Skeletal muscle cell (primary cell): ENCODE measurements at regions not wholly inside any gene's neighbourhood (a gene's known extent, or its start where the extent isn't known, plus 50 kb on each side); places are given as distances from the start of the nearest gene placed in this dataset.

Experiments
- DNase-seq: peaks from one replicate; pipeline ENCODE4 v3.0.0-alpha.2; 2010; ENCODE audit warnings: low read depth
- H3K4me3 ChIP-seq: 2 replicates; pipeline ENCODE4 v1.5.1; 2011; ENCODE audit warnings: low read depth, mild to moderate bottlenecking, control low read depth, low read length, moderate library complexity

DNA sequence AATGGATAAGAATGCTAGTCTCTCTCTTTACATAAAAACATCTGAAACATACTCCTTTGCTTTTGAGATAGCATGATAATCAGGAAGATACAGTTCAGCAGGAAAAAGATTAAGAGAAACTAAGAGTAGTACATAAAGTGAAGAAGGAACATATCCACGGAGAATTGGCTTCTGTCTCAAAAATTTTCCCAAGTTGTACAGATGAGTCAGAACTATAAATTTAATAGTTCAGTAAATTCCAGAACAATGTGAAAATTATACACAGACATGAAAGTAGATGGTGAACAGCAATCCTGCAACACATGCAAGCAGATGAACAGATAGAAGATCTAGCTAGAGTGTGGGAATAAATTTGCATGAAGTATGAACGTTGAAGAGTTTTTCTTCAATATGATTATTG lies 691.4 kb upstream of the RIOK2 start:
- H3K4me3 ChIP-seq = no peak overlapping the region
- DNase-seq = peak; percentile 6

- no peak for DNase-seq
- no peak overlapping the region for H3K4me3 ChIP-seq
Measured at GRCh38 chr5:97876272-97876671, 693.2 kb upstream of the RIOK2 start.

GRCh38 chr5:97877588-97877987 lies 694.5 kb upstream of the RIOK2 start:
- DNase-seq = no peak
- H3K4me3 ChIP-seq = no peak overlapping the region

DNA sequence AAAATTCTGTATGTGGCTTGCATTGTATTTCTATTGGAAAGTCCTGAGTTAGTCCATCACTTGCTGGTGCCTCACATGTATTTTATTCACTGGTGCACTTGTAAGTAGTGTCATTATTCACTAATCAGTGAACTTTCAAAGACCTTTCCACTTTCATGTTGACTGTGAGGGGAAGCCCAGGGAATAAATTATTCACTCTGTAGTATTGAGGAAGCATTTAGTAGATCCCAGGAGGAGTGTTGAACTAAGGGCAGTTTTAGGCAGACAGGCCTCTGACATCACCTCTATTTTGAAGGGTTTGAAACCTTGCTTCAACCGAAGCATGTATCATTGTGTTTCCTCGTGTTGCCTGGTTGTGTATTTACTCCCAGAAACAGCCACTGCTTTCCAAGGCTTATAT lies 705.4 kb upstream of the RIOK2 start:
- no peak for DNase-seq
- no peak overlapping the region for H3K4me3 ChIP-seq

DNA sequence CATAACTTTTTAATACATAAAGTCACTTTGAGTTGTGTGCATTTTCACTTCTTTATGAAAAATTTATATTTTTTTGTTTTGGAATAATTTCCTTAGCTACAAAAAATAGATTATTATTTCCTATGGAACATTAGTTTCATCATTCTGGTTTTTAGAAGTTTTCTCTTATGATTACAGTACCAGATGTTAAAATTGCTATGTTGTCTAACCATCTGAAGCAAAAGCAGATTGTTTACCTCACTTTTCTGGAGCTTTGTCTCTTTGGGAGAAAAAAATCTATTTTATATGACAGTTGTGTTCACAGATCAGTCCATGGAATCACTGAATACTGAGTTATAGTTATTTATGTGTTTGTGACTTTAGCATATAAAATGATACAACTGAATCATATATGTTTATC lies 708.9 kb upstream of the RIOK2 start:
- no peak overlapping the region for H3K4me3 ChIP-seq
- DNase-seq = no peak

- no peak overlapping the region for H3K4me3 ChIP-seq
- no peak for DNase-seq
Measured at GRCh38 chr5:97903742-97904141, 720.7 kb upstream of the RIOK2 start.

DNA sequence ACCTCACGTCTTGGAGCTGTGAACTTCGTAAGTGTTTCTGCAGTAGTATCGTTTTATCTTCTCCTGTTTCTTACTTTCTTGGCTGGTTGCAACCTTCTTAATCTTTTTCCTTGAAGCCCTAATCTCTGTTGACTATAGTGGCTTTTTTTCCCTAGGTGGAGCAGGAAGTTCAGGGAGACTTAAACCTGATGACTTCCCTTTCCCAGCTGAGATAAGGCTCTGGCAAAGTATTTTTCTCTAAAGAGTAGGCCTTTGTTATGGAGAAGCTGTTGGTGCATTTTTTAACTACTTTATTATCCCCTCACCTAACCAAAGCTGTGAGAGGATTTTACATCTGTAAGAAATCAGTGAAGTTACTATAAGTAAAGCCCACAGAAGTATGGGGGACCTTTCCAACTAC lies 723.1 kb upstream of the RIOK2 start:
- H3K4me3 ChIP-seq = no peak overlapping the region
- DNase-seq = no peak

DNA sequence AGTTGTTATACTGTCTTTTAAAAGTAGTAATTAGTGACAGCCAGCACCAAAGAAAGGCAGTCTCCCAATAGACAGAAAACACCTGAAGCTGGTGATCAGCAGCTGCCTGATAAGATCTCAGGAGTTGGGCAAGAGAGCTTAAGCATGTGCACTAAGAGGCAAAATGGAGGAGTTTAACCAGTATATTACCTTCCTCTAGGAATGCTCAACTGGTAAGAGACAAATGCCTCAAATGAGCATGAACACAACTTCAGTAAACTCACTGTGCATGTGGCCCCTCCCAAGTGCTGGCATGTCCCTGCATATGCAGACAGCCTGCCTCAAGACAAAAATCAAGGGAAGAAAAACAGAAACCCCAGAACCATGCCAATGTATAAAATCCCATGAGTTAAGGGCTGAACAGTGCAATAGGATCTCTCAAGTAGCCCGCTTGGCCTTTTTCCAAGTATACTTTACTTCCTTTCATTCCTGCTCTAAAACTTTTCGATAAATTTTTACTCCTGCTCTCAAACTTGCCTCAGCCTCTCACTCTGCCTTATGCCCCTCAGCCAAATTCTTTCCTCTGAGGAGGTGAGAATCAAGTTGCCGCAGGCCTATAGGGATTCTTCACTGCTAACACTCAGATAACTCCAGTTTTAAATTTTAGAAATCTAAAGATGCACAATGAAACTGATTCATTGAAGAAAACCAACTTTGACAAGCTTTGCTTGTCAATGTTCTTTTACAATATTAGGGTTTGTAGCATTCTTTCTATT lies 724.8 kb upstream of the RIOK2 start:
- H3K4me3 ChIP-seq = no peak overlapping the region
- no peak for DNase-seq

GRCh38 chr5:97909541-97909940 lies 726.5 kb upstream of the RIOK2 start:
- no peak overlapping the region for H3K4me3 ChIP-seq
- DNase-seq = no peak

- no peak overlapping the region for H3K4me3 ChIP-seq
- DNase-seq = no peak
Measured at GRCh38 chr5:97914483-97914882, 731.4 kb upstream of the RIOK2 start.

DNA sequence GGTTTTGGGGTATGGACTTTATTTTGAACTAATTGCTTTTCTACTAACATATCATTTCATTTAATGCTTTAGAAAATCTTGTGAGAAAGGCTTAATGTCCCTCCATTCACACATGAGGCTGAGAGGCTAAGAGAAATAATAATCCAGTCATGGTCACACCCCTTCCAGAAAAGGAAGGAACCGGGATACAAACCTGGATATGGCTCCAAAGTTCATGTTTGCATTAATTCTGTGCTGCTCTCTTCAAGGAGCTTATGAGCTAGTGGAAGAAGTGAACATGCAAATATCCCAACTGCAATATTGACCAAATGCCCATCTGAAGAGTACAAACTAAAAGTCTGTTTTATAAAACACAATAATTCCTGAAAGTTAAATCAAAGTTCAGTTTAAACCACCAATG lies 732.1 kb upstream of the RIOK2 start:
- H3K4me3 ChIP-seq = no peak overlapping the region

GRCh38 chr5:97918057-97918456 lies 735.0 kb upstream of the RIOK2 start:
- H3K4me3 ChIP-seq = no peak overlapping the region
- no peak for DNase-seq

More for the DNA sequence above, 732.1 kb upstream of the RIOK2 start:
- no peak for DNase-seq

DNA sequence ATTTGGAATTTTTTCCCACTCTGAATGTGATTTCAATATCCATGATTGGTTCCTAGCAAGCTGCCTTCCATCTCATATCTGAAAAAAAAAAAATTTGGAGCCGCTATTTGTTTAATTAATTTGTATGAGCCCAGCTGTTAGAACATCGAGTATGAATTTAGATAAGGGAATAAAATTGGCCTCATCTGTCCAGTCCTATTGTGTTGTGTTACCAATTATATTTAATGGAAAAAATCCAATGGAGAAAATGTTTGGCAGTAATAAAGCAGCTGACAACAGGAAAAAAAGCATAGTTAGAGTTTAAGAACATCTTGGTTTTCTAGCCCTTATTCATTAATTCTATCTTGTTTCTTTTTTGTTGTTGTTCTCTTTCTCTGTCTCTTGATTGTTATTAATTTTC lies 735.6 kb upstream of the RIOK2 start:
- H3K4me3 ChIP-seq = no peak overlapping the region
- no peak for DNase-seq

- DNase-seq = no peak
- H3K4me3 ChIP-seq = no peak overlapping the region
Measured at GRCh38 chr5:97919719-97920118, 736.7 kb upstream of the RIOK2 start.

GRCh38 chr5:97922776-97923175 lies 739.7 kb upstream of the RIOK2 start:
- DNase-seq = no peak
- no peak overlapping the region for H3K4me3 ChIP-seq

GRCh38 chr5:97923496-97923895 lies 740.4 kb upstream of the RIOK2 start:
- DNase-seq = no peak
- no peak overlapping the region for H3K4me3 ChIP-seq

DNA sequence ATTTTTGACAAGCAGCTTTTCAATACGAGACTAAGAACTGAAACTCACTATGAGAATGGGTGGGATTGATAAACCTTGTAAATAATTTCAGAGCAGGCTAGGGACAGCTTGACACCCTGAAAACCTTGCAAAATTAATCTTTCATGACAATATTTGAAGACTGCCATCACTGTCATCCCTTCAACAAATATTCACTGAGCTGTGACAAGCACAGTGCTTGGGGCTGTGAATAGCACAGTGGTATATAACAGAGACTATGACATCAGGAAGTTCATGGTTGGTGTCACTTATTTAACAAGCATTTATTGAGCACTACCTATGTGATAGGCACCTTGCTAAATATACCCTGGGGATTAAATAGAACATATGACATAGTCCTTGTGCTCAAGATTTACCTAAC lies 741.0 kb upstream of the RIOK2 start:
- H3K4me3 ChIP-seq = no peak overlapping the region
- no peak for DNase-seq

- DNase-seq = peak; percentile 26
Measured at GRCh38 chr5:97929383-97929782, 746.3 kb upstream of the RIOK2 start.

DNA sequence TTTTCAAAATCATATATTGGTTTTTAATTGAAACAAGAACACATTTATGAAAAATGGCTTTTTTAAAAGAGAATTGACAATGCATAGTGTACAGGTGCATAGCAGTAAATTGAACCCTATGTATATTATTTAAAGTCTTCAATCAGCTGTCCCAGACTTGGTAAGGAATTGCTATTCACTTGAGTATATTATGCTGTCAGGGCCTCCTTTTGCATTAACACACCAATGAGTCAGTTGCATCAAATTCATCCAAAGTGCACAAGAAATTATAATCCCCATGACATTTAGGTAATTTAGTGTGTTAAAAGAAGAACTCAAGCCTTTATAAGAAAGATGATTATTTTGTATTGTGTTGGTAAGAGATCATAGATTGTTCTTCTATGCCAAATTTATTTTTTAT lies 748.8 kb upstream of the RIOK2 start:
- DNase-seq = no peak
- no peak overlapping the region for H3K4me3 ChIP-seq

More at GRCh38 chr5:97929383-97929782, 746.3 kb upstream of the RIOK2 start:
- no peak overlapping the region for H3K4me3 ChIP-seq

DNA sequence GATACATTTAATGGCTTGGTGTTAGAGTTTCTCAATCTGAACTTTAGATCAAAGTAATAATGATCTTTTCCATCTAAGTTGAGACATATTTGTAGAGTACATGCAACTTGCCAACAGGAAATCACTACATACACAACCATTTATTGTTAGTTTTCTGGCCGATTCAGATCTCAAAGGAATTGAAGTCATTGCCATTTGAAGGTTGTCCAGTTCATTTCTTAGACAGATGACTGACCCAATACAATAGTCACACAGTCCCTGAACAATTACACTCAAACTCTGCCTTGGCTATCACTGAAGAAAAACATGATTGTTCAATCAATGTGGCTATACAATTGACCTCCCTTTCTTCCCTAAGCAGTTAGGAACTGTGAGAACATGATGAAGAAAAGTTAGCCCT lies 753.2 kb upstream of the RIOK2 start:
- no peak overlapping the region for H3K4me3 ChIP-seq
- DNase-seq = no peak

- no peak overlapping the region for H3K4me3 ChIP-seq
- no peak for DNase-seq
Measured at GRCh38 chr5:97937846-97938245, 754.8 kb upstream of the RIOK2 start.

- DNase-seq = no peak
- H3K4me3 ChIP-seq = no peak overlapping the region
Measured at GRCh38 chr5:97943036-97943435, 760.0 kb upstream of the RIOK2 start.
